Fibroblast of mammary gland (primary cell): ENCODE measurements at regions not wholly inside any gene's neighbourhood (a gene's known extent, or its start where the extent isn't known, plus 50 kb on each side); places are given as distances from the start of the nearest gene placed in this dataset.

Experiments
- DNase-seq: peaks from one replicate; pipeline ENCODE4 v3.0.0-alpha.2; 2010; ENCODE audit warnings: low read depth
- H3K4me3 ChIP-seq: 2 replicates; pipeline ENCODE4 v1.5.1; 2011; ENCODE audit warnings: low read depth, mild to moderate bottlenecking, low read length, moderate library complexity; ENCODE audit not compliant: control insufficient read depth
- CTCF ChIP-seq: conservative IDR thresholded peaks from 2 replicates; pipeline ENCODE4 v1.5.1; 2011; ENCODE audit warnings: low read depth, low read length, inconsistent platforms; ENCODE audit not compliant: control insufficient read depth, insufficient read depth

GRCh38 chr7:42475082-42475481 lies 238.1 kb upstream of the GLI3 start:
- TF ChIP-seq CTCF: no peak
- H3K4me3 ChIP-seq: no peak overlapping the region
- DNase-seq: no peak

- TF ChIP-seq CTCF: no peak
- DNase-seq: no peak
- H3K4me3 ChIP-seq: no peak overlapping the region
These were observed 236.1 kb upstream of the GLI3 start for GRCh38 chr7:42473099-42473498.

GRCh38 chr7:42471573-42472174 lies 234.7 kb upstream of the GLI3 start:
- no peak overlapping the region for H3K4me3 ChIP-seq
- DNase-seq: no peak
- no peak for TF ChIP-seq CTCF

GRCh38 chr7:42469341-42469740 lies 232.3 kb upstream of the GLI3 start:
- H3K4me3 ChIP-seq: no peak overlapping the region
- DNase-seq: no peak
- TF ChIP-seq CTCF: no peak

- no peak for TF ChIP-seq CTCF
- H3K4me3 ChIP-seq: no peak overlapping the region
- DNase-seq: no peak
These were observed 231.5 kb upstream of the GLI3 start for GRCh38 chr7:42468471-42468870.

- no peak for TF ChIP-seq CTCF
- DNase-seq: no peak
- no peak overlapping the region for H3K4me3 ChIP-seq
These were observed 224.5 kb upstream of the GLI3 start for GRCh38 chr7:42461537-42461936.

- H3K4me3 ChIP-seq: no peak overlapping the region
- TF ChIP-seq CTCF: no peak
- DNase-seq: no peak
These were observed 223.9 kb upstream of the GLI3 start for GRCh38 chr7:42460933-42461332.
